ENCODE measurements at regions not wholly inside any gene's neighbourhood (a gene's known extent, or its start where the extent isn't known, plus 50 kb on each side); places are given as distances from the start of the nearest gene placed in this dataset.

DNA sequence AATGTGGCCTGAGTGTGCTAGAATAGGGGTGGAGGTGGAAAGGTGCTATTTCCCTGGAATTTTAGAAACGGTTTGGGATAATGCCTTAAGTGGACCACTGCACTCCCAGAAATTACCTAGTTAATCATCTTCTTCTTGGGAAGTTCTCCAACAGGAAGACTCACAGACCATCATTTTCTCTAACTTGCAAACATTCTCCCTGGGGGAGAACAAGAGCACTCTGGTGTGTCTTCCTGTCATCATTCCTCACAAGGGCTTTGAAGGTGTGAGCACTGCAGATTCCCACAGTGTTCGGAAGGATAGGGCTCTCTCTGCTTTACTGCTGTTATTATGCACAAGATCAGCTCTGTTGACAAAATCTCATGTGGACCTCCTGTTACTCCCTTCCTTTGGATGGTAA is 54.9 kb upstream of the TSPAN2 start:
- ATAC-seq (no peak), DNase-seq (ENCODE audit: low spot score in 2 of 2) (no peak)
- no peaks in the 10 kb centered on the region for H3K9me3 Mint-ChIP-seq
- no peaks in the 10 kb centered on the region for H3K36me3 Mint-ChIP-seq
- no peak overlapping the region for H3K4me3 Mint-ChIP-seq
- no peak overlapping the region for H3K27ac Mint-ChIP-seq
- peaks cover 8% of the 10 kb centered on the region for H3K4me1 Mint-ChIP-seq

- Mint-ChIP-seq H3K4me3 (no peak overlapping the region), H3K36me3 (no peaks in the 10 kb centered on the region), H3K4me1 (peaks cover 12% of the 10 kb centered on the region), H3K27ac (no peak overlapping the region), H3K9me3 (no peaks in the 10 kb centered on the region)
- no peak for DNase-seq (ENCODE audit: low spot score in 2 of 2)
- no peak for ATAC-seq
Measured at GRCh38 chr1:115142616-115143015, 53.3 kb upstream of the TSPAN2 start.

GRCh38 chr1:115141145-115141454 is 51.8 kb upstream of the TSPAN2 start:
- no peak for DNase-seq (ENCODE audit: low spot score in 2 of 2)
- H3K36me3 Mint-ChIP-seq, result no peaks in the 10 kb centered on the region
- H3K27ac Mint-ChIP-seq, result no peak overlapping the region
- H3K4me1 Mint-ChIP-seq, result peaks cover 9% of the 10 kb centered on the region
- no peak for ATAC-seq
- H3K4me3 Mint-ChIP-seq, result no peak overlapping the region
- H3K9me3 Mint-ChIP-seq, result no peaks in the 10 kb centered on the region

- DNase-seq (ENCODE audit: low spot score in 2 of 2) (no peak), ATAC-seq (no peak)
- no peak overlapping the region for H3K4me3 Mint-ChIP-seq
- no peaks in the 10 kb centered on the region for H3K9me3 Mint-ChIP-seq
- no peak overlapping the region for H3K27ac Mint-ChIP-seq
- no peaks in the 10 kb centered on the region for H3K36me3 Mint-ChIP-seq
- H3K4me1 Mint-ChIP-seq, result peaks cover 9% of the 10 kb centered on the region
Measured at GRCh38 chr1:115140442-115141144, 51.3 kb upstream of the TSPAN2 start.

DNA sequence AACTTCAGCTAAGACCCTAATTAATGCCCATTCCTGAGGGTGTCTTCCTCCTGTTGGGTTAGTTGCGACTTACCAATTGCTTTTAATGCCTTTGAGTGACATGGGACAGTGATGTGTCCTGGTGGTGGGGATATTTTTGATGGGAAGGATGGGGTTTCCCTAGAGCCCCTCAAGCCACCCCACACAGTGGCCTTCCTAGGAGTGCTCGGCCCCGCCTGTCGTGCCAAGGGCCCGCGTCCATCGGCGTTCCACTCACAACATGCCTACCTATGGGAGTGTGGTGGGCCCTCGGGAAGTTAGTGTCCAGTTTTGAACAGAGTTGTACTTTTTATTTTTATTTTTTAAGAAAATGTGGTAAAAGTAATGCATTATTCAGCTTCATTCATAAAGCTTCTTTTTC is 50.1 kb upstream of the TSPAN2 start:
- H3K36me3 Mint-ChIP-seq, result no peaks in the 10 kb centered on the region
- DNase-seq (ENCODE audit: low spot score in 2 of 2) (no peak), ATAC-seq (no peak)
- H3K27ac Mint-ChIP-seq, result no peak overlapping the region
- H3K9me3 Mint-ChIP-seq, result no peaks in the 10 kb centered on the region
- H3K4me1 Mint-ChIP-seq, result peaks cover 9% of the 10 kb centered on the region
- H3K4me3 Mint-ChIP-seq, result no peak overlapping the region
